Lung (tissue), 11 donors: ENCODE measurements at regions not wholly inside any gene's neighbourhood (a gene's known extent, or its start where the extent isn't known, plus 50 kb on each side); places are given as distances from the start of the nearest gene placed in this dataset.

Experiments used
- ATAC-seq: fragments of 200-7000 bp; cut with Tn5 transposase; one replicate; pipeline ENCODE4 v1.9.1; 2020; ENCODE audit warnings: moderate number of reproducible peaks; ENCODE audit not compliant: insufficient read depth, low FRiP score
- DNase-seq, 3 donors: peaks; one replicate each; pipeline ENCODE4 v3.0.0-alpha.2; 2013 to 2017
- H3K27ac ChIP-seq, 2 donors: one replicate each; pipeline ENCODE4 v1.5.1; 2013; ENCODE audit warnings: mild to moderate bottlenecking in 2 of 2, moderate library complexity in 2 of 2, control low read depth in 1 of 2, inconsistent platforms in 1 of 2, low read depth in 1 of 2, low read length in 1 of 2
- H3K27me3 ChIP-seq, 3 donors: one replicate each; pipeline ENCODE4 v1.5.1; 2013; ENCODE audit warnings: low read length in 2 of 3; ENCODE audit not compliant: control insufficient read depth in 3 of 3, insufficient read depth in 3 of 3
- H3K36me3 ChIP-seq, 4 donors: one replicate each; pipeline ENCODE4 v1.5.1; 2013; ENCODE audit warnings: low read length in 4 of 4, mild to moderate bottlenecking in 1 of 4, moderate library complexity in 1 of 4; ENCODE audit not compliant: control insufficient read depth in 4 of 4, insufficient read depth in 4 of 4
- H3K4me1 ChIP-seq, 5 donors: one replicate each; pipeline ENCODE4 v1.5.1; 2013; ENCODE audit warnings: low read length in 5 of 5, mild to moderate bottlenecking in 2 of 5, moderate library complexity in 1 of 5; ENCODE audit not compliant: control insufficient read depth in 5 of 5, insufficient read depth in 5 of 5
- H3K4me3 ChIP-seq: one replicate; pipeline ENCODE4 v1.5.1; 2013; ENCODE audit warnings: mild to moderate bottlenecking, control low read depth, moderate library complexity
- H3K9ac ChIP-seq, 2 donors: one replicate each; pipeline ENCODE4 v1.5.1; 2013; ENCODE audit warnings: low read length in 2 of 2, control low read depth in 1 of 2; ENCODE audit not compliant: insufficient read depth in 1 of 2
- H3K9me3 ChIP-seq, 4 donors: one replicate each; pipeline ENCODE4 v1.5.1; 2013; ENCODE audit warnings: low read length in 3 of 4, mild to moderate bottlenecking in 1 of 4, moderate library complexity in 1 of 4; ENCODE audit not compliant: control insufficient read depth in 4 of 4, insufficient read depth in 3 of 4
- WGBS, 2 donors: extraction: QIAGEN DNeasy Blood & Tissue Kit; methylation state at CpG; one replicate each; pipeline ENCODE4 v1.1.7; 2013; 5-methylcytosine and 5-hydroxymethylcytosine counted together
- TF ChIP-seq, protein P1 (sequence below): IDR thresholded peaks from 2 replicates; pipeline ENCODE4 v1.5.1; 2012; ENCODE audit warnings: mild to moderate bottlenecking; ENCODE audit errors: control extremely low read depth, extremely low read depth
- donor health status: control.
- donor health status: control.
- donor health status: Bipolar disorder and iron deficiency.
- donor health status: healthy.
- donor health status: DM: yes; HTN: yes; CAD: no.

GRCh38 chr14:94701861-94702370, 68.0 kb downstream of the GSC start:
- peaks cover 0 to 9% (median 7%) of the 10 kb centered on the region in 3 donors for H3K27me3 ChIP-seq
- no peak overlapping the region for H3K4me3 ChIP-seq
- no peak overlapping the region for H3K27ac ChIP-seq
- no peak overlapping the region for H3K9ac ChIP-seq
- TF ChIP-seq, protein P1, sequence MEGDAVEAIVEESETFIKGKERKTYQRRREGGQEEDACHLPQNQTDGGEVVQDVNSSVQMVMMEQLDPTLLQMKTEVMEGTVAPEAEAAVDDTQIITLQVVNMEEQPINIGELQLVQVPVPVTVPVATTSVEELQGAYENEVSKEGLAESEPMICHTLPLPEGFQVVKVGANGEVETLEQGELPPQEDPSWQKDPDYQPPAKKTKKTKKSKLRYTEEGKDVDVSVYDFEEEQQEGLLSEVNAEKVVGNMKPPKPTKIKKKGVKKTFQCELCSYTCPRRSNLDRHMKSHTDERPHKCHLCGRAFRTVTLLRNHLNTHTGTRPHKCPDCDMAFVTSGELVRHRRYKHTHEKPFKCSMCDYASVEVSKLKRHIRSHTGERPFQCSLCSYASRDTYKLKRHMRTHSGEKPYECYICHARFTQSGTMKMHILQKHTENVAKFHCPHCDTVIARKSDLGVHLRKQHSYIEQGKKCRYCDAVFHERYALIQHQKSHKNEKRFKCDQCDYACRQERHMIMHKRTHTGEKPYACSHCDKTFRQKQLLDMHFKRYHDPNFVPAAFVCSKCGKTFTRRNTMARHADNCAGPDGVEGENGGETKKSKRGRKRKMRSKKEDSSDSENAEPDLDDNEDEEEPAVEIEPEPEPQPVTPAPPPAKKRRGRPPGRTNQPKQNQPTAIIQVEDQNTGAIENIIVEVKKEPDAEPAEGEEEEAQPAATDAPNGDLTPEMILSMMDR = no peak
- no peaks in the 10 kb centered on the region for H3K36me3 ChIP-seq
- no peak for DNase-seq
- 69 to 80% methylated on average over 3 of the region's 3 CpGs for WGBS, 2 donors
- peaks cover 0 to 2% (median 0%) of the 10 kb centered on the region in 4 donors for H3K9me3 ChIP-seq
- H3K4me1 ChIP-seq = no peaks in the 10 kb centered on the region
- ATAC-seq = no peak

DNA sequence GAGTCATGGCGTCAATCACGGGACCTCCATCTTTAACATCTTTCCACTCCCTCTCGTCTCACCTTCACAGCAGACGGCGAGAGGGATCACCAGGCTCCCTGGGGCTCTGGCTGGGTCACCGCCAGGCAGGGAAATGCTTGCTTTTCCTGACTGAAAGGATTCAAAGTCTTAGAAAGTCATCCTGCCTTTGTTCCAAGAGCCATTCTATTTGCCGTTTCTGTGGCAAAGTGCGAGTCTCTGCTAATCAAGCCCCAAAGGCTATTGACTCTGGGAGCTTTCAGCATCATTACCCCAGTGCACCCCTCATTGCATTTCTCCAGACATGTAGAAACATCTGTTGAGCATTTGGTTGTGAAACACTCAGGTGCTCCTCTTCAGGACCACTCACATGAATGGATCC, 69.6 kb downstream of the GSC start:
- no peak for ATAC-seq
- no peak overlapping the region for H3K27ac ChIP-seq
- no peak overlapping the region for H3K9ac ChIP-seq

DNA sequence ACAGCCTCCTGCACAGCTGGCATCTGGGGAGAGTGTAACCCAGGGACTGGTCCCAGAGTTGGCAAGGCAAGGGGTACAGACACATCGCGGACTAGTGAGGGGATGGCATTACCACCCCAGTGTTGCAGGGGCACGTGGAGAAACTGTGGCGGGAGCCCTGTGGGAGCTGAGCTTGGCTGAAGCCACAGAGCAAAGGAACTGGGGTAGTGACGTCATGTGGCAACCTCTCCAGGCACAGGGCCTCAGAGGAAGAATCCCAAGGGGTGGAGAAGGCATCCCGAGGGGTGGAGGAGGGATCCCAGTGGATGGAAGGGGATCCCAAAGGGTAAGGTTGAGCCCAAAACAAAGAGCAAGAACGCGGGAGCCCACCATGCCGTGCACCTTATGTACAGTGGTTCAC, 70.1 kb downstream of the GSC start:
- Histone ChIP-seq H3K4me1 (no peaks in the 10 kb centered on the region), H3K9me3 (peaks cover 0 to 2% (median 0%) of the 10 kb centered on the region in 4 donors), H3K36me3 (no peaks in the 10 kb centered on the region), H3K9ac (no peak overlapping the region), H3K4me3 (no peak overlapping the region), H3K27me3 (peaks cover 0 to 9% (median 7%) of the 10 kb centered on the region in 3 donors), H3K27ac (no peak overlapping the region)
- TF ChIP-seq, protein P1 = no peak
- no peak for DNase-seq
- no peak for ATAC-seq
- WGBS, 2 donors = 60 to 73% methylated on average over 9 of the region's 9 CpGs

More for the DNA sequence above, 69.6 kb downstream of the GSC start:
- H3K4me3 ChIP-seq = no peak overlapping the region
- 50 to 56% methylated on average over 8 of the region's 8 CpGs for WGBS, 2 donors
- no peaks in the 10 kb centered on the region for H3K36me3 ChIP-seq
- no peak for DNase-seq
- peaks cover 0 to 9% (median 7%) of the 10 kb centered on the region in 3 donors for H3K27me3 ChIP-seq
- no peaks in the 10 kb centered on the region for H3K4me1 ChIP-seq
- TF ChIP-seq, protein P1 = no peak
- peaks cover 0 to 2% (median 0%) of the 10 kb centered on the region in 4 donors for H3K9me3 ChIP-seq
